ENCODE measurements at regions not wholly inside any gene's neighbourhood (a gene's known extent, or its start where the extent isn't known, plus 50 kb on each side); places are given as distances from the start of the nearest gene placed in this dataset.

GRCh38 chr3:137294839-137295238 is 337.1 kb downstream of the IL20RB start:
- ChIA-PET CTCF (no interaction called here), POLR2A (no interaction called here)
- WGBS (ENCODE audit: insufficient coverage), result no CpG with 5 or more reads among the region's 1 CpG
- DNase-seq, result no peak
- no peaks in the 10 kb centered on the region for H3K9me3 ChIP-seq (ENCODE audit: control extremely low read depth in 1 of 5, control insufficient read depth in 4 of 5, insufficient read depth in 2 of 5, low read depth in 1 of 5, low read length in 4 of 5)
- H3K36me3 ChIP-seq (ENCODE audit: control insufficient read depth in 4 of 4, insufficient read depth in 4 of 4, low read length in 3 of 4), result no peaks in the 10 kb centered on the region
- H3K4me1 ChIP-seq (ENCODE audit: control extremely low read depth in 1 of 4, control insufficient read depth in 4 of 4, insufficient read depth in 4 of 4, low read length in 3 of 4), result no peaks in the 10 kb centered on the region
- H3K27ac ChIP-seq (ENCODE audit: insufficient read depth in 1 of 2, low read depth in 1 of 2, low read length in 2 of 2, poor library complexity in 1 of 2, severe bottlenecking in 2 of 2), result no peak overlapping the region
- H3K27me3 ChIP-seq (replicated peaks in 2 of 5; ENCODE audit: control insufficient read depth in 4 of 5, insufficient read depth in 5 of 5, low read length in 4 of 5), result peaks cover 0 to 2% (median 0%) of the 10 kb centered on the region in 5 experiments
- H3K4me3 ChIP-seq (ENCODE audit: control insufficient read depth in 1 of 7, extremely low read depth in 1 of 7, insufficient read depth in 4 of 7, low read depth in 2 of 7, low read length in 6 of 7), result no peak overlapping the region

GRCh38 chr3:137295336-137295735 is 337.6 kb downstream of the IL20RB start:
- Histone ChIP-seq H3K36me3 (ENCODE audit: control insufficient read depth in 4 of 4, insufficient read depth in 4 of 4, low read length in 3 of 4) (no peaks in the 10 kb centered on the region), H3K27me3 (replicated peaks in 2 of 5; ENCODE audit: control insufficient read depth in 4 of 5, insufficient read depth in 5 of 5, low read length in 4 of 5) (peaks cover 0 to 2% (median 0%) of the 10 kb centered on the region in 5 experiments), H3K4me1 (ENCODE audit: control extremely low read depth in 1 of 4, control insufficient read depth in 4 of 4, insufficient read depth in 4 of 4, low read length in 3 of 4) (no peaks in the 10 kb centered on the region), H3K27ac (ENCODE audit: insufficient read depth in 1 of 2, low read depth in 1 of 2, low read length in 2 of 2, poor library complexity in 1 of 2, severe bottlenecking in 2 of 2) (no peak overlapping the region), H3K4me3 (ENCODE audit: control insufficient read depth in 1 of 7, extremely low read depth in 1 of 7, insufficient read depth in 4 of 7, low read depth in 2 of 7, low read length in 6 of 7) (no peak overlapping the region), H3K9me3 (ENCODE audit: control extremely low read depth in 1 of 5, control insufficient read depth in 4 of 5, insufficient read depth in 2 of 5, low read depth in 1 of 5, low read length in 4 of 5) (no peaks in the 10 kb centered on the region)
- WGBS (ENCODE audit: insufficient coverage), result no CpG with 5 or more reads among the region's 3 CpGs
- ChIA-PET CTCF (no interaction called here), POLR2A (no interaction called here)
- DNase-seq, result no peak

- POLR2A ChIA-PET, result interaction anchor here (0.6 kb wide), 1 partner anchor 11 kb away, joined by 5 read pairs; no protein-coding TSS in a partner anchor
- WGBS (ENCODE audit: insufficient coverage), result no CpG with 5 or more reads among the region's 2 CpGs
- no peak overlapping the region for H3K4me3 ChIP-seq (ENCODE audit: control insufficient read depth in 1 of 7, extremely low read depth in 1 of 7, insufficient read depth in 4 of 7, low read depth in 2 of 7, low read length in 6 of 7)
- peaks cover 0 to 2% (median 0%) of the 10 kb centered on the region in 5 experiments for H3K27me3 ChIP-seq (replicated peaks in 2 of 5; ENCODE audit: control insufficient read depth in 4 of 5, insufficient read depth in 5 of 5, low read length in 4 of 5)
- DNase-seq, result no peak
- no peaks in the 10 kb centered on the region for H3K4me1 ChIP-seq (ENCODE audit: control extremely low read depth in 1 of 4, control insufficient read depth in 4 of 4, insufficient read depth in 4 of 4, low read length in 3 of 4)
- H3K9me3 ChIP-seq (ENCODE audit: control extremely low read depth in 1 of 5, control insufficient read depth in 4 of 5, insufficient read depth in 2 of 5, low read depth in 1 of 5, low read length in 4 of 5), result no peaks in the 10 kb centered on the region
- CTCF ChIA-PET, result no interaction called here
- H3K36me3 ChIP-seq (ENCODE audit: control insufficient read depth in 4 of 4, insufficient read depth in 4 of 4, low read length in 3 of 4), result no peaks in the 10 kb centered on the region
- H3K27ac ChIP-seq (ENCODE audit: insufficient read depth in 1 of 2, low read depth in 1 of 2, low read length in 2 of 2, poor library complexity in 1 of 2, severe bottlenecking in 2 of 2), result no peak overlapping the region
Measured at GRCh38 chr3:137296116-137296515, 338.3 kb downstream of the IL20RB start.

GRCh38 chr3:137297770-137298169 is 340.0 kb downstream of the IL20RB start:
- DNase-seq, result no peak
- WGBS (ENCODE audit: insufficient coverage), result 100% methylated on average over 1 of the region's 1 CpG
- no peaks in the 10 kb centered on the region for H3K9me3 ChIP-seq (ENCODE audit: control extremely low read depth in 1 of 5, control insufficient read depth in 4 of 5, insufficient read depth in 2 of 5, low read depth in 1 of 5, low read length in 4 of 5)
- H3K4me1 ChIP-seq (ENCODE audit: control extremely low read depth in 1 of 4, control insufficient read depth in 4 of 4, insufficient read depth in 4 of 4, low read length in 3 of 4), result no peaks in the 10 kb centered on the region
- no peaks in the 10 kb centered on the region for H3K36me3 ChIP-seq (ENCODE audit: control insufficient read depth in 4 of 4, insufficient read depth in 4 of 4, low read length in 3 of 4)
- H3K27me3 ChIP-seq (replicated peaks in 2 of 5; ENCODE audit: control insufficient read depth in 4 of 5, insufficient read depth in 5 of 5, low read length in 4 of 5), result peaks cover 0 to 2% (median 0%) of the 10 kb centered on the region in 5 experiments
- H3K4me3 ChIP-seq (ENCODE audit: control insufficient read depth in 1 of 7, extremely low read depth in 1 of 7, insufficient read depth in 4 of 7, low read depth in 2 of 7, low read length in 6 of 7), result no peak overlapping the region
- POLR2A ChIA-PET, result no interaction called here
- CTCF ChIA-PET, result no interaction called here
- H3K27ac ChIP-seq (ENCODE audit: insufficient read depth in 1 of 2, low read depth in 1 of 2, low read length in 2 of 2, poor library complexity in 1 of 2, severe bottlenecking in 2 of 2), result no peak overlapping the region

- no peaks in the 10 kb centered on the region for H3K9me3 ChIP-seq (ENCODE audit: control extremely low read depth in 1 of 5, control insufficient read depth in 4 of 5, insufficient read depth in 2 of 5, low read depth in 1 of 5, low read length in 4 of 5)
- no peak for DNase-seq
- H3K4me1 ChIP-seq (ENCODE audit: control extremely low read depth in 1 of 4, control insufficient read depth in 4 of 4, insufficient read depth in 4 of 4, low read length in 3 of 4), result no peaks in the 10 kb centered on the region
- no peaks in the 10 kb centered on the region for H3K36me3 ChIP-seq (ENCODE audit: control insufficient read depth in 4 of 4, insufficient read depth in 4 of 4, low read length in 3 of 4)
- POLR2A ChIA-PET, result no interaction called here
- no peak overlapping the region for H3K4me3 ChIP-seq (ENCODE audit: control insufficient read depth in 1 of 7, extremely low read depth in 1 of 7, insufficient read depth in 4 of 7, low read depth in 2 of 7, low read length in 6 of 7)
- H3K27ac ChIP-seq (ENCODE audit: insufficient read depth in 1 of 2, low read depth in 1 of 2, low read length in 2 of 2, poor library complexity in 1 of 2, severe bottlenecking in 2 of 2), result no peak overlapping the region
- H3K27me3 ChIP-seq (replicated peaks in 2 of 5; ENCODE audit: control insufficient read depth in 4 of 5, insufficient read depth in 5 of 5, low read length in 4 of 5), result peaks cover 0 to 2% (median 0%) of the 10 kb centered on the region in 5 experiments
- CTCF ChIA-PET, result no interaction called here
- no CpG with 5 or more reads among the region's 2 CpGs for WGBS (ENCODE audit: insufficient coverage)
Measured at GRCh38 chr3:137300703-137301102, 342.9 kb downstream of the IL20RB start.

- no peak overlapping the region for H3K27ac ChIP-seq (ENCODE audit: insufficient read depth in 1 of 2, low read depth in 1 of 2, low read length in 2 of 2, poor library complexity in 1 of 2, severe bottlenecking in 2 of 2)
- POLR2A ChIA-PET, result no interaction called here
- H3K4me3 ChIP-seq (ENCODE audit: control insufficient read depth in 1 of 7, extremely low read depth in 1 of 7, insufficient read depth in 4 of 7, low read depth in 2 of 7, low read length in 6 of 7), result no peak overlapping the region
- CTCF ChIA-PET, result no interaction called here
- no peak for DNase-seq
- H3K4me1 ChIP-seq (ENCODE audit: control extremely low read depth in 1 of 4, control insufficient read depth in 4 of 4, insufficient read depth in 4 of 4, low read length in 3 of 4), result no peaks in the 10 kb centered on the region
- no peaks in the 10 kb centered on the region for H3K27me3 ChIP-seq (replicated peaks in 2 of 5; ENCODE audit: control insufficient read depth in 4 of 5, insufficient read depth in 5 of 5, low read length in 4 of 5)
- WGBS (ENCODE audit: insufficient coverage), result 20% methylated on average over 1 of the region's 1 CpG
- H3K36me3 ChIP-seq (ENCODE audit: control insufficient read depth in 4 of 4, insufficient read depth in 4 of 4, low read length in 3 of 4), result no peaks in the 10 kb centered on the region
- no peaks in the 10 kb centered on the region for H3K9me3 ChIP-seq (ENCODE audit: control extremely low read depth in 1 of 5, control insufficient read depth in 4 of 5, insufficient read depth in 2 of 5, low read depth in 1 of 5, low read length in 4 of 5)
Measured at GRCh38 chr3:137304313-137305056, 346.7 kb downstream of the IL20RB start.

GRCh38 chr3:137324114-137324513 is 366.3 kb downstream of the IL20RB start:
- Histone ChIP-seq H3K9me3 (ENCODE audit: control extremely low read depth in 1 of 5, control insufficient read depth in 4 of 5, insufficient read depth in 2 of 5, low read depth in 1 of 5, low read length in 4 of 5) (peaks cover 0 to 6% (median 0%) of the 10 kb centered on the region in 5 experiments), H3K36me3 (ENCODE audit: control insufficient read depth in 4 of 4, insufficient read depth in 4 of 4, low read length in 3 of 4) (no peaks in the 10 kb centered on the region), H3K27ac (ENCODE audit: insufficient read depth in 1 of 2, low read depth in 1 of 2, low read length in 2 of 2, poor library complexity in 1 of 2, severe bottlenecking in 2 of 2) (no peak overlapping the region), H3K4me3 (ENCODE audit: control insufficient read depth in 1 of 7, extremely low read depth in 1 of 7, insufficient read depth in 4 of 7, low read depth in 2 of 7, low read length in 6 of 7) (no peak overlapping the region), H3K4me1 (ENCODE audit: control extremely low read depth in 1 of 4, control insufficient read depth in 4 of 4, insufficient read depth in 4 of 4, low read length in 3 of 4) (no peaks in the 10 kb centered on the region), H3K27me3 (replicated peaks in 2 of 5; ENCODE audit: control insufficient read depth in 4 of 5, insufficient read depth in 5 of 5, low read length in 4 of 5) (no peaks in the 10 kb centered on the region)
- ChIA-PET POLR2A (no interaction called here), CTCF (no interaction called here)
- no peak for DNase-seq
- no CpG with 5 or more reads among the region's 2 CpGs for WGBS (ENCODE audit: insufficient coverage)
